Adrenal gland (tissue), 9 donors: ENCODE measurements at regions not wholly inside any gene's neighbourhood (a gene's known extent, or its start where the extent isn't known, plus 50 kb on each side); places are given as distances from the start of the nearest gene placed in this dataset.

ENCODE experiments used
- DNase-seq, 7 donors: peaks; one replicate each; pipeline ENCODE4 v3.0.0-alpha.2; 2019 to 2020
- H3K27ac ChIP-seq, 5 donors: fragments of 200-600 bp; sonication (generic) in 4 of 5; 1 replicate in 3 of 5; 2 replicates in 2 of 5; pipeline versions ENCODE4 v1.5.1 to v1.8.0; 2016 to 2020; ENCODE audit warnings: mild to moderate bottlenecking in 1 of 5
- H3K27me3 ChIP-seq: fragments of 200-600 bp; 2 replicates; pipeline ENCODE4 v1.8.0; 2021
- H3K36me3 ChIP-seq, 2 donors: fragments of 200-600 bp; replicated peaks in 1 of 2; 1 replicate in 1 of 2; 2 replicates in 1 of 2; pipeline versions ENCODE4 v1.5.1 to v1.8.0; 2018 to 2022
- H3K4me1 ChIP-seq, 2 donors: fragments of 200-600 bp; replicated peaks in 1 of 2; 1 replicate in 1 of 2; 2 replicates in 1 of 2; pipeline versions ENCODE4 v1.5.1 to v1.8.0; 2018 to 2021
- H3K4me3 ChIP-seq, 4 donors: fragments of 200-600 bp; sonication (generic) in 3 of 4; one replicate each; pipeline ENCODE4 v1.5.1; 2016 to 2018
- H3K9me3 ChIP-seq, 3 donors: fragments of 200-600 bp; sonication (generic) in 1 of 3; replicated peaks in 1 of 3; 1 replicate in 2 of 3; 2 replicates in 1 of 3; pipeline versions ENCODE4 v1.5.1 to v1.8.0; 2016 to 2021
- CTCF ChIP-seq, 6 experiments: fragments of 450-650 bp in 4 of 6; fragments of 200-600 bp in 2 of 6; sonication (generic) in 1 of 6; IDR thresholded peaks; 1 replicate in 5 of 6; 2 replicates in 1 of 6; pipeline versions ENCODE4 v1.5.1 to v1.8.0; 2016 to 2021; ENCODE audit warnings: antibody characterized with exemption in 6 of 6, mild to moderate bottlenecking in 2 of 6, moderate library complexity in 1 of 6
- POLR2A ChIP-seq, 2 donors: fragments of 450-650 bp; IDR thresholded peaks; one replicate each; pipeline ENCODE4 v1.6.1; 2017; ENCODE audit warnings: antibody characterized with exemption in 2 of 2, mild to moderate bottlenecking in 2 of 2, moderate library complexity in 1 of 2
- WGBS, 4 donors: extraction: QIAGEN DNeasy Blood & Tissue Kit in 2 of 4; methylation state at CpG; one replicate each; pipeline versions ENCODE4 v1.1.5 to v1.1.7; 2013 to 2017; 5-methylcytosine and 5-hydroxymethylcytosine counted together
- intact Hi-C, 2 donors: fragments of 100-400 bp; cut with DNase I; formaldehyde crosslinking; loops; one replicate each; pipeline versions ENCODE4 v1.14.1 to v1.15.0; 2022 to 2023
- donor health status: healthy with polysubstance abuse.
- donor health status: Bipolar disorder and iron deficiency.
- donor health status: DM: yes; HTN: yes; CAD: no.
- donor health status: DM: no; HTN: no; CAD: no.
- donor health status: DM: no; HTN: no; CAD: no.

GRCh38 chr5:29113516-29113915 lies 2075.1 kb upstream of the CDH9 start:
- WGBS, 4 donors: 69 to 100% (median 95%) methylated on average over 2 of the region's 2 CpGs
- H3K27me3 ChIP-seq: no peaks in the 10 kb centered on the region
- intact Hi-C loops: no loop called here
- TF ChIP-seq POLR2A (IDR thresholded peaks at IDR 0.05) (no peak), CTCF (IDR thresholded peaks at IDR 0.05) (no peak)
- H3K4me3 ChIP-seq: no peak overlapping the region
- H3K27ac ChIP-seq: no peak overlapping the region
- H3K9me3 ChIP-seq: no peaks in the 10 kb centered on the region
- no peaks in the 10 kb centered on the region for H3K4me1 ChIP-seq
- H3K36me3 ChIP-seq: no peaks in the 10 kb centered on the region
- DNase-seq: no peak

DNA sequence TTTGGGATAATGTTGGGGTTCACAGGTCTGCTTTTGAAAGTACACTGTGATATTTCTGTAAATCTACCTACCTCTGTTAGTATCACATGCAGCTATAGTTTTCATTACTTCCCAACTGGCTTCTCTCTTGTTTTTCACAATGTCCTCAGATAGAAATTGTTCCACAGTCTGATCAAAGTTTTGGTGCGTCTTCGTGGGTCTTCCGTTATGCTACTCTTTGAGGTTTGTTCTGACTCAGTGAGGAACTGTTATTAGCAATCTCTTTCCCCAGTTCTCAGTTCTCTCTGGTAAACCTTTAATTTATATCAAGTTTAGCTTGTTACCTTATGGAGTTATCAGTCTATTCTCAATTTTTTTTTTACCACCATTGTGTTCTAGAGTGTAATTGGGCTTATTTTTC lies 2061.2 kb upstream of the CDH9 start:
- no peak for TF ChIP-seq POLR2A (IDR thresholded peaks at IDR 0.05)
- no peak for TF ChIP-seq CTCF (IDR thresholded peaks at IDR 0.05)
- no peaks in the 10 kb centered on the region for H3K36me3 ChIP-seq
- H3K27me3 ChIP-seq: no peaks in the 10 kb centered on the region
- no peak overlapping the region for H3K27ac ChIP-seq
- no peaks in the 10 kb centered on the region for H3K4me1 ChIP-seq
- H3K9me3 ChIP-seq: no peaks in the 10 kb centered on the region
- no peak for DNase-seq
- no peak overlapping the region for H3K4me3 ChIP-seq
- intact Hi-C loops: no loop called here
- 84 to 94% (median 89%) methylated on average over 3 of the region's 3 CpGs for WGBS, 4 donors

GRCh38 chr5:29089591-29090130 lies 2051.3 kb upstream of the CDH9 start:
- no peaks in the 10 kb centered on the region for H3K27me3 ChIP-seq
- H3K4me1 ChIP-seq: no peaks in the 10 kb centered on the region
- TF ChIP-seq CTCF (IDR thresholded peaks at IDR 0.05) (no peak), POLR2A (IDR thresholded peaks at IDR 0.05) (no peak)
- no peak overlapping the region for H3K4me3 ChIP-seq
- intact Hi-C loops: no loop called here
- H3K27ac ChIP-seq: no peak overlapping the region
- no peaks in the 10 kb centered on the region for H3K36me3 ChIP-seq
- H3K9me3 ChIP-seq: no peaks in the 10 kb centered on the region
- no peak for DNase-seq
- 53 to 65% (median 58%) methylated on average over 1 of the region's 1 CpG for WGBS, 4 donors

DNA sequence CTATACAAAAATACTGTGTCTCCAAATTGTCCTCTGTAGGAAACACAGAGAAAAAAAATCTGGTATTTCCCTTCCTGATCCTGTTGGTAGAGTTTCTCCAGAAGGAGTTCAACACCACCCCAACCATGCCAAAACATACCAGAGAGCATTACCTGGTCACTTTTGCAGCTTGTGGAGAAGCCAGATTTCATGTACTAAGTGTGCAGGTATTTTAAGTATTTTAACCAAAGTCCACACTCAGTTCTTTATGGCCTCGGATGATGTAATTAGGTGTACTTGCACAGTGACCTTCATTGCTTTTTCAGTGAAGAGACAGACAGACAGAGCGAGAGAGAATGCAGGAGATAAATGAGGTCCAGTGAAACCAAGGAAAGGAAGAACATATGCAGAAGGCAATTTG lies 2046.8 kb upstream of the CDH9 start:
- TF ChIP-seq POLR2A (IDR thresholded peaks at IDR 0.05): no peak
- no peak for TF ChIP-seq CTCF (IDR thresholded peaks at IDR 0.05)
- WGBS, 4 donors: 51 to 57% (median 52%) methylated on average over 2 of the region's 2 CpGs

More for the DNA sequence above, 2046.8 kb upstream of the CDH9 start:
- H3K27me3 ChIP-seq: no peaks in the 10 kb centered on the region
- no peaks in the 10 kb centered on the region for H3K9me3 ChIP-seq
- H3K4me3 ChIP-seq: no peak overlapping the region
- no peak for DNase-seq
- intact Hi-C loops: no loop called here
- H3K27ac ChIP-seq: no peak overlapping the region
- no peaks in the 10 kb centered on the region for H3K36me3 ChIP-seq
- no peaks in the 10 kb centered on the region for H3K4me1 ChIP-seq
